CD14-positive monocyte (primary cell): ENCODE measurements at regions not wholly inside any gene's neighbourhood (a gene's known extent, or its start where the extent isn't known, plus 50 kb on each side); places are given as distances from the start of the nearest gene placed in this dataset.

Experiments used
- DNase-seq, 3 donors: peaks; one replicate each; pipeline ENCODE4 v3.0.0-alpha.2; 2011 to 2022
- H2AFZ ChIP-seq: 2 replicates; pipeline ENCODE4 v1.6.0; 2012; ENCODE audit warnings: mild to moderate bottlenecking, low read depth, low read length, inconsistent platforms; ENCODE audit not compliant: insufficient read depth, poor library complexity, severe bottlenecking
- H3K27ac ChIP-seq, 2 donors: 1 replicate in 1 of 2; 2 replicates in 1 of 2; pipeline ENCODE4 v1.5.1; 2012 to 2013; ENCODE audit warnings: low read length in 2 of 2, control low read depth in 1 of 2, inconsistent platforms in 1 of 2, low read depth in 1 of 2, mild to moderate bottlenecking in 1 of 2
- H3K27me3 ChIP-seq, 2 donors: one replicate each; pipeline versions ENCODE4 v1.6.0 to v1.6.1; 2011 to 2013; ENCODE audit warnings: low read length in 2 of 2; ENCODE audit not compliant: control insufficient read depth in 2 of 2, insufficient read depth in 2 of 2
- H3K36me3 ChIP-seq, 2 donors: replicated peaks in 1 of 2; 1 replicate in 1 of 2; 2 replicates in 1 of 2; pipeline versions ENCODE4 v1.5.1 to v1.6.1; 2012 to 2013; ENCODE audit warnings: low read length in 2 of 2, control low read depth in 1 of 2, inconsistent platforms in 1 of 2, mild to moderate bottlenecking in 1 of 2; ENCODE audit not compliant: insufficient read depth in 2 of 2, control insufficient read depth in 1 of 2
- H3K4me1 ChIP-seq, 2 donors: 1 replicate in 1 of 2; 2 replicates in 1 of 2; pipeline versions ENCODE4 v1.5.1 to v1.6.1; 2012 to 2013; ENCODE audit warnings: low read length in 2 of 2, control low read depth in 1 of 2, inconsistent platforms in 1 of 2, mild to moderate bottlenecking in 1 of 2, moderate library complexity in 1 of 2; ENCODE audit not compliant: insufficient read depth in 2 of 2, control insufficient read depth in 1 of 2
- H3K4me2 ChIP-seq: replicated peaks from 2 replicates; pipeline ENCODE3; 2012; ENCODE audit warnings: low read length, moderate library complexity, mild to moderate bottlenecking; ENCODE audit not compliant: poor library complexity, severe bottlenecking; ENCODE audit errors: extremely low read depth
- H3K4me3 ChIP-seq, 3 experiments: fragments of 200-600 bp in 1 of 3; sonication (generic) in 1 of 3; replicated peaks in 1 of 3; 1 replicate in 2 of 3; 2 replicates in 1 of 3; pipeline ENCODE4 v1.5.1; 2011 to 2013; ENCODE audit warnings: low read length in 3 of 3, mild to moderate bottlenecking in 3 of 3, control low read depth in 2 of 3, low read depth in 2 of 3, inconsistent platforms in 1 of 3, moderate library complexity in 1 of 3
- H3K79me2 ChIP-seq: 2 replicates; pipeline ENCODE4 v1.6.0; 2012; ENCODE audit warnings: mild to moderate bottlenecking, control low read depth, inconsistent platforms, low read length, moderate library complexity; ENCODE audit not compliant: insufficient read depth
- H3K9ac ChIP-seq: 2 replicates; pipeline ENCODE4 v1.6.0; 2017; ENCODE audit warnings: low read length, mild to moderate bottlenecking; ENCODE audit not compliant: insufficient read depth, poor library complexity, severe bottlenecking
- H3K9me3 ChIP-seq, 2 donors: replicated peaks in 1 of 2; 1 replicate in 1 of 2; 2 replicates in 1 of 2; pipeline versions ENCODE4 v1.5.1 to v1.6.1; 2012 to 2013; ENCODE audit warnings: low read length in 2 of 2, control low read depth in 1 of 2; ENCODE audit not compliant: control insufficient read depth in 1 of 2, insufficient read depth in 1 of 2
- H4K20me1 ChIP-seq: 2 replicates; pipeline ENCODE4 v1.6.0; 2012; ENCODE audit warnings: mild to moderate bottlenecking, low read length, control low read depth, moderate library complexity; ENCODE audit not compliant: insufficient read depth
- H3K27ac Mint-ChIP-seq, 7 donors: one replicate each; pipeline ENCODE4 v1.8.0; 2020; ENCODE audit warnings: mild to moderate bottlenecking in 7 of 7, mixed read lengths in 7 of 7, moderate library complexity in 6 of 7, inconsistent platforms in 2 of 7
- H3K27me3 Mint-ChIP-seq, 3 donors: one replicate each; pipeline ENCODE4 v1.8.0; 2021 to 2022; ENCODE audit warnings: low read depth in 3 of 3, mild to moderate bottlenecking in 3 of 3, mixed read lengths in 3 of 3, moderate library complexity in 3 of 3, inconsistent platforms in 1 of 3
- H3K36me3 Mint-ChIP-seq, 2 donors: one replicate each; pipeline ENCODE4 v1.8.0; 2020; ENCODE audit warnings: mixed read lengths in 2 of 2, inconsistent platforms in 1 of 2, mild to moderate bottlenecking in 1 of 2
- H3K4me1 Mint-ChIP-seq: one replicate; pipeline ENCODE4 v1.8.0; 2020; ENCODE audit warnings: mild to moderate bottlenecking, mixed read lengths
- H3K4me3 Mint-ChIP-seq, 2 donors: one replicate each; pipeline ENCODE4 v1.8.0; 2020; ENCODE audit warnings: mild to moderate bottlenecking in 2 of 2, mixed read lengths in 2 of 2, moderate library complexity in 1 of 2
- H3K9me3 Mint-ChIP-seq, 7 donors: one replicate each; pipeline ENCODE4 v1.8.0; 2020 to 2022; ENCODE audit warnings: mixed read lengths in 7 of 7, mild to moderate bottlenecking in 6 of 7, moderate library complexity in 6 of 7, inconsistent platforms in 2 of 7
- CTCF ChIP-seq: fragments of 200-600 bp; IDR thresholded peaks from one replicate; pipeline ENCODE4 v1.8.0; 2022; ENCODE audit warnings: antibody characterized with exemption, mild to moderate bottlenecking
- WGBS: methylation state at CpG from one replicate; pipeline ENCODE4 v1.1.5; 2013; ENCODE audit warnings: missing lambda C conversion rate; ENCODE audit not compliant: insufficient coverage; 5-methylcytosine and 5-hydroxymethylcytosine counted together
- intact Hi-C, 2 donors: fragments of 100-400 bp; cut with micrococcal nuclease; formaldehyde crosslinking; loops; one replicate each; pipeline versions ENCODE4 v1.15.0 to v1.15.1; 2023

- no peak overlapping the region for H2AFZ ChIP-seq
- no peak overlapping the region for H3K27ac Mint-ChIP-seq
- no peak overlapping the region for H3K27ac ChIP-seq
- no peaks in the 10 kb centered on the region for H3K4me1 ChIP-seq
- 100% methylated on average over 1 of the region's 2 CpGs for WGBS
- no peak for DNase-seq
- H3K36me3 Mint-ChIP-seq, result no peaks in the 10 kb centered on the region
- H3K4me2 ChIP-seq, result no peak overlapping the region
- H3K4me3 Mint-ChIP-seq, result no peak overlapping the region
- no peaks in the 10 kb centered on the region for H3K27me3 ChIP-seq
- no peaks in the 10 kb centered on the region for H3K4me1 Mint-ChIP-seq
- intact Hi-C loops, result no loop called here
- no peaks in the 10 kb centered on the region for H3K36me3 ChIP-seq
- H3K27me3 Mint-ChIP-seq, result peaks cover 0 to 2% (median 2%) of the 10 kb centered on the region in 3 donors
- TF ChIP-seq CTCF, result no peak
- H3K9me3 Mint-ChIP-seq, result peaks cover 0 to 9% (median 3%) of the 10 kb centered on the region in 7 donors
- no peaks in the 10 kb centered on the region for H3K79me2 ChIP-seq
- no peaks in the 10 kb centered on the region for H3K9me3 ChIP-seq
- no peak overlapping the region for H3K4me3 ChIP-seq
- H3K9ac ChIP-seq, result no peak overlapping the region
- no peaks in the 10 kb centered on the region for H4K20me1 ChIP-seq
Observed at GRCh38 chr5:125176005-125176390, 429.6 kb upstream of the ZNF608 start.

GRCh38 chr5:125177340-125177739 is 430.9 kb upstream of the ZNF608 start:
- no peak overlapping the region for H3K4me3 Mint-ChIP-seq
- no peaks in the 10 kb centered on the region for H3K79me2 ChIP-seq
- TF ChIP-seq CTCF, result no peak
- no peak overlapping the region for H3K4me2 ChIP-seq
- no CpG with 5 or more reads among the region's 4 CpGs for WGBS
- peaks cover 0 to 2% (median 0%) of the 10 kb centered on the region in 3 donors for H3K27me3 Mint-ChIP-seq
- H3K9ac ChIP-seq, result no peak overlapping the region
- H3K27me3 ChIP-seq, result no peaks in the 10 kb centered on the region
- H3K4me1 Mint-ChIP-seq, result no peaks in the 10 kb centered on the region
- no peaks in the 10 kb centered on the region for H3K36me3 Mint-ChIP-seq
- no peak overlapping the region for H3K27ac ChIP-seq
- DNase-seq, result no peak
- H4K20me1 ChIP-seq, result no peaks in the 10 kb centered on the region
- no peak overlapping the region for H3K27ac Mint-ChIP-seq
- H3K9me3 ChIP-seq, result no peaks in the 10 kb centered on the region
- no peaks in the 10 kb centered on the region for H3K36me3 ChIP-seq
- H2AFZ ChIP-seq, result no peak overlapping the region
- H3K9me3 Mint-ChIP-seq, result peaks cover 0 to 9% (median 3%) of the 10 kb centered on the region in 7 donors
- H3K4me3 ChIP-seq, result no peak overlapping the region
- intact Hi-C loops, result no loop called here
- no peaks in the 10 kb centered on the region for H3K4me1 ChIP-seq
